ENCODE measurements at regions not wholly inside any gene's neighbourhood (a gene's known extent, or its start where the extent isn't known, plus 50 kb on each side); places are given as distances from the start of the nearest gene placed in this dataset.
A peak's percentile ranks its signal among the peaks of the same experiment; 100 is the strongest.
"Not testable (repeated sequence)": the region's sequence is repeated elsewhere in the genome, so short reads cannot be mapped to it uniquely, and the experiment has no call there.

DNA sequence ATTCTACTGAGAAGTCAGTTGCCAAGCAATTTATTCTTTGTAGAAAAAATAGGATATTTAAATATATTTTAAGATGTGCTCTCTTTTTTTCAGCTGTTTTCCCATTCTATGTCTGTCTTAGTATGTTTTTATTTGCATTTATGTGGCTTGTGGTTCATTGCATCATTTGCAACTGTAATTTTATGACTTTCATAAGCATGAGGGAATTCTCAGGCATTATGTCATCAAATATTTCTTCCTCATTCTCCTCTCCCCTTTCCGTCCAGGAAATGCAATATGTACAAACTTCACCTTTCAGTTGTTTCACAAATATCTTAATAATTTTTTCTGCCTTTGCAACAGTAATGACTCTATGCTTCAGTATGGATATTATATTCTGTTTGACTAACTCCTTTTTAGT lies 560.2 kb upstream of the LRATD1 start:
- no peak for DNase-seq (ENCODE audit: low spot score)

DNA sequence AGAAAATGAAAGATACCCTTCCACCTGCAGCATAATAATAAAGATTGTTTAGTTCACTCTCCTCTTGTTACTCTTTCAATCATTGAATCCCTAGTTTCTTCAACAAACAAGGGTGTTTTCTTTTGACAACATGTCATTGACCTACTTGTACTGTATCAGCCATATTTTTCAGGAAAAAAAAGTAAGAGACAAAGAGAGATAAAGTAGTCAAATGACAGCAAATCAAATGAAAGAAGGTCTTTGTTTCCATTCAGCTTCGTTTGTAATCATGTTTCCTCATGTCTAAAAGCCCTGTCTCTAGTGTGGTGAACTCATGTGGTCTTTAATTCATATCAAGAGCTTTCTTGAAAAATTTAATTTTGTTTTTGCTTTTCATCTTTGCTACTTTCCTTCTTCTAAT lies 557.8 kb upstream of the LRATD1 start:
- no peak for DNase-seq (ENCODE audit: low spot score)

DNA sequence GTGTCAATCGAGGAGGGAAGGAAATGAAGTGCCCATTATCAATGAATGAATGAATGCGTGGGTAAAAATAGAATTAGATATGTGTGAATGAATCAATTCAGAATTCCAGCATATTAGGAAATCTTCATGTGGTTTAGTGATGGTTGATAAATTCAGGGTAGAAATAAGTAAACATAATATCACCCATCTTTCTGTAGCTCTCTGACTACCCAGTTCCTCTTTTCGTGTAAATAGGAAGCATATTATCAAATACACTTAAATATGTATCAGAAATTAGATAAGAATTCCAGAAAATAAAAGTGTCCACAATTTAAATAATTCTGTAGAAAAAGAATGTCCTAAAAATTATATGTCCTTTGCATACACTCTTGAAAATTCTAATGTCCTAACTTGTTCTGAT lies 552.9 kb upstream of the LRATD1 start:
- DNase-seq (ENCODE audit: low spot score): no peak

DNA sequence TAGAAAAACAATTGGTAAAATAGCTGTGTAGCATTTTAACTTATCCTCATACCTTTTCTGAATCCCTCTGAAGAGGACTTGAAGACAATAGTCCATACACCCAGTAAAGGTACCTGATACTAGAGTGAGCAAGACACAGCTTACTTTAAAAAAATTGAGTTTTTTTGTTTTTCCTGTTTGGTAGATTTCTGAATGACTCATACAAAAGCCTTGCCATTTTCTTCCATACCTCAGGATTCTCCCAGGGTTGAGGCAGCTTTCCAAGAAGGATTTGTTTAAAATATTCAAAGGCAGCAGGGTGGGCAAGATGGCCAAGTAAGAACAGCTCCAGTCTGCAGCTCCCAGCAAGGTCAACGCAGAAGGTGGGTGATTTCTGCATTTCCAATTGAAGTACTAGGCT lies 551.0 kb upstream of the LRATD1 start:
- DNase-seq (ENCODE audit: low spot score): no peak

DNA sequence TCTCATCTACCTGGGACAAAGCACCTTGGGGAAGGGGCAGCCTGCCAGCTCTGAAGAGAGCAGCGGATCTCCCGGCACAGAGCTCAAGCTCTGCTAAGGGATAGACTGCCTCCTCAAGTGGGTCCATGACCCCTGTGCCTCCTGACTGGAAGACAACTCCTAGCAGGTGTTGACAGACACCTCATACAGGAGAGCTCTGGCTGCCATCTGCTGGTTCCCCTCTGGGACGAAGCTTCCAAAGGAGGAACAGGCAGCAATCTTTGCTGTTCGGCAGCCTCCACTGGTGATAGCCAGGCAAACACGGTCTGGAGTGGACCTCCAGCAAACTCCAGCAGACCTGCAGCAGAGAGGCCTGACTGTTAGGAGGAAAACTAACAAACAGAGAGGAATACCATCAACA lies 549.9 kb upstream of the LRATD1 start:
- no peak for DNase-seq (ENCODE audit: low spot score)

DNA sequence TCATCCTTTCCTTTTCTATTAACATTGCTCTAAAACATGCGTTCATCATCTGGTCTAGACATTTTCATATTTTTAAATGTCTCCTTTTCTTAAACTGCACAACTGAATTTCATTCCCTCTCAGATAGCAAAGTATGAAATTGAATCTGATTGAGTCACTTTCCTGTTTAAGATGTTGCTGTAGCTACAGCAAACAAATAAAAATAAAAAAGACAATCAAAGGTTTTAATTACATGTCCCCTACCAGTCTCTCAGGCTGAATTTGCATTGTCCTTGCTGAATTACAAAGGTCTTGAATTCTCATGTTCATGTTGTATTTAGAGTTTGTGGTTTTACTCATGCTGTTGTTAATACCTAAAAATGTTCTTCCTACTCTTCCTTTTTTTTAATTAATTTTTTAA lies 537.9 kb upstream of the LRATD1 start:
- no peak for DNase-seq (ENCODE audit: low spot score)

DNA sequence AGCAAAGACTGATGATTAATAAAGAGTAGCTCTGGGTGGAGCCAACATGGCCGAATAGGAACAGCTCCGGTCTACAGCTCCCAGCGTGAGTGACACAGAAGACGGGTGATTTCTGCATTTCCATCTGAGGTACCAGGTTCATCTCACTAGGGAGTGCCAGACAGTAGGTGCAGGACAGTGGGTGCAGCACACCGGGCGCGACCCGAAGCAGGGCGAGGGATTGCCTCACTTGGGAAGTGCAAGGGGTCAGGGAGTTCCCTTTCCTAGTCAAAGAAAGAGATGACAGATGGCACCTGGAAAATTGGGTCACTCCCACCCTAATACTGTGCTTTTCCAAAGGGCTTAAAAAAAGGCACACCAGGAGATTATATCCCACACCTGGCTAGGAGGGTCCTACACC lies 533.4 kb upstream of the LRATD1 start:
- not testable (repeated sequence) for DNase-seq (ENCODE audit: low spot score)

DNA sequence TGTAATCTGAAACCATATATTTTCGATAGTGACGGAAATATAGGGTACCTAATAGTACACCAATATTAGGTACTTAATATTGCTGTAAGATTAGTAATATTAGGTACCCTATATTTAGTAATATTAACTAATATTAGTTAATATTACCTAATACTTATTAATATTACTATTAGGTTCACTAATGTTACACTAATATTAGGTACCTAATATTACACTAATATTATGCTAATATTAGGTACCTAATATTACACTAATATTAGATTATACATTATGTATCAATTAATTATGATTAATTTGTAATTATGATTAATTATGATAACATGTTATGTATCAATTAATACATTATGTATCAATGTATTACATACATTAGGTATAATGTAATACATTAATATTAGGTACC lies 518.2 kb upstream of the LRATD1 start:
- no peak for DNase-seq (ENCODE audit: low spot score)

DNA sequence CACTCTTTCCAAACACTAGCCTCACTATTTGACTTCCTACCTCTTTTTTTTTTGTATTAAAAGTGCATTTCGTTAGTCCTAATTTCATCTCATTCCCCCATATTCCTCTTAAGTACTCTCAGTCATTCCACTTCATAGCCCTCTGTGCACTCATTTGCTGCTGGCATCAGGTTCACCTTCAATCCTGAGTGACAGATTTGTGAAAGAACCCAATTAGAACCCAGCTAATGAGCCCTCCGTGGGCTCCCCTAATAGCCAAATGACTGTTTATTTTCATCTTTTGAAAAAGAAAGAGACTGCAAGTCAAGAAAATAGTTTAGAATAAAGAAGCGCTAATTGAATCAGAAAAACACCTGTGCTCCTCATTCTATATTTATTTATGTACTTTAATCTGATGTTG lies 512.1 kb upstream of the LRATD1 start:
- DNase-seq (ENCODE audit: low spot score): no peak

DNA sequence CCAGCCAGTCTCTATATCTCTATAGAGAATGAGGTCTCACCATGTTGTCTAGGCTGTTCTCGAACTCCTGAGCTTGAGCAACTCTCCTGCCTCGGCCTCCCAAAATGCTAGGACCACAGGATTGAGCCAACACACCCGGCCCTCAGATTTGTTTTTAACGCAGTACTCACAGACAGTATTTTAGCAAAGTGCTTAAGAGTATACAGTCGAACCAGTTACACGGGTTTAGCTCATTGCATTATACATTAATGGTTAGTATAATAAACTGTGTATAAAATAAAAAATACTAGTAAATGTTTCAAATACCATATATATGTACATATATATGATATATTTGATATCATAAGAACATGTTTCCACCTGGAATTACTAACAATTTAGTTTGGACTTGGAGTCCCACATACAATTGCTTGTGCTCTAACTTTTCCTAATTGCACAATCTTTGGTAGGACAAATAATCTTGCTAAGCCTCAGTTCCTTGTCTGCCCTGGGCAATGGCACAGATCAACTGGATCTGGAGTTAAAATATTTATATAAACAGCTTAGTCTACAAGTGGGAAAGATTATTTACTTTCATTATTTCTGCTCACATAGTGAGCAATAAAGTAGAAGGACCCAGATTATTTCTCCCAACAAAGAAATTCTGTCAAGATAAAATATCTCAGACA lies 508.9 kb upstream of the LRATD1 start:
- DNase-seq (ENCODE audit: low spot score): no peak

DNA sequence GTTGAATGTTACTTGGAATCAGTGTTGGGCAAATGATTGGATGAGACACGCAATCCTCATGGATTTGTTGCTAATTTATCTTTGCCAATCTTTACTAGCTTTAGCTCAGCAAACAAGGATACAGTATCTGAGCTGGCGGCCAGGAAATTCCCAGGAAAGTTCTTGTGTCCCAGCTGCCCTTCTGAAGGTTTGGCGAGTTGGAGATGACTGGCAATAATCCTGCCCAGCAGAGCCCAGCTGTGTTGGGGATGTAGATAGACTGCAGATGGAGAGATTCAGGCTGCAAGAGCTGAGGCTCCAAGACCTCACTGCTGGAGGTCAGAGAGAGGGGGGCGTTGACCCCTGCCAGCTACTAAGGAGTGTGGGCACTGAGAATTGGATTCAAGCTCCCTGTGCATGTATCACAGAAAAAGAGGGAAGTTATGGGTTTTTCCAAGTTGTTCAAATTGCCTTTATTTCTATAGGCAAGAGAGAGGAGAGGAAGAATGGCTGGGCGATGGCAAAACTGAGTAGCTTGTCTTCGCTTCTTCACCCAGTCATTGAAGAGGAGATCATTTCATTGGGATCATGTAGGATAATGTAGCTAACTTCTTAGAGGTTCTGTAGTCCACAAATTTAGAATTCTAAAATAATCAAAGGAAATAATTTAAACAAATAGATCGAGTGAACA lies 506.8 kb upstream of the LRATD1 start:
- no peak for DNase-seq (ENCODE audit: low spot score)

DNA sequence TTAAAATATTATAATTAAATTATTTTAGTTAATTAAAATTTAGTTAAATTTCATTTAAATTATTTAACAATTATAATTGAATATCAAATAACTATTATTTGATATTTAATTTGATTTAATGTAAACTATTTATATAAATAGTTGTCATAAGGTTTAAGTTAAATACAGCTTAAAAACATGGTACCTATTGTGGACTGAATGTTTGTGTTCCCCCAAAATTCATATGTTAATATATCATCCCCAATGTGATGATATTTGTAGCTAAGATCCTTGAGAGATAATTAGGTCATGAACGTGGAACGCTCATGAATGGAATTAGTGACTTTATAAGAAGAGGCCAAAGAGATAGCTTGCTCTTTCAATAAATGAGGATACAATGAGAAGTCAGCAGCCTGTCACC lies 505.7 kb upstream of the LRATD1 start:
- no peak for DNase-seq (ENCODE audit: low spot score)

DNA sequence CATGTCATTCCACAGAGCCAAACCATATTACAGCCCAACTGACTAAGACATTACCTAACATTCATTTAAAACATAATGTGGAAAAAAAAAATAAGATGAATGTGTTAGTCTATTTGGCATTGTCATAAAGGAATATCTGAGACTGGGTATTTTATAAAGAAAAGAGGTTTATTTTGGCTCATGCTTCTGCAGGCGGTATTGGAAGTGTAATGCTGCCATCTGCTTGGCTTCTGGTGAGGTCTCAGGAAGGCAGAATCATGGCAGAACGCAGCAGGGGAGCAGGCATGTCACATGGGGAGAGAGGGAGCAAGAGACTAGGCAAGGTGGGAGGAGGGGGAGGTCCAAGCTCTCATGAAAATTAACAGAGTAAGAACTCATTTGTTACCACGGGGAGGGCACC lies 504.8 kb upstream of the LRATD1 start:
- DNase-seq (ENCODE audit: low spot score): no peak

DNA sequence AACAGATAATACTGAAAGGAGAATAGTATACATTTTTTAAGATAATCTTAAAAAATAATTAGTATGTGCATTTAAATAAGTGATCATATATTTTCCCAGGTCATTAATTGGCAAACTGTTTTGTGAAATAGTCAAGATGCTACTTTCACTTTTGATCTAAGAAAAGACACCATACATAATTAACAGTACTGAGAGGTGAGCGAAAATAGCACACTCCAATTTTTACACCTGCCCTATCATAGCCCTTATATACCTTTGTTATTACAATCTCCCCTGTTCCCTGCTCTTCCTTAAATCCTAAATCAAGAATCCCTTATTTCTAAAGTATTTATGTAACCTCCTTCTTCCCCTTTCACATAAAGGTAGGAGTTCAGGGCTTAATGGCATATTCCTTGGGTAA lies 500.1 kb upstream of the LRATD1 start:
- DNase-seq (ENCODE audit: low spot score): no peak

DNA sequence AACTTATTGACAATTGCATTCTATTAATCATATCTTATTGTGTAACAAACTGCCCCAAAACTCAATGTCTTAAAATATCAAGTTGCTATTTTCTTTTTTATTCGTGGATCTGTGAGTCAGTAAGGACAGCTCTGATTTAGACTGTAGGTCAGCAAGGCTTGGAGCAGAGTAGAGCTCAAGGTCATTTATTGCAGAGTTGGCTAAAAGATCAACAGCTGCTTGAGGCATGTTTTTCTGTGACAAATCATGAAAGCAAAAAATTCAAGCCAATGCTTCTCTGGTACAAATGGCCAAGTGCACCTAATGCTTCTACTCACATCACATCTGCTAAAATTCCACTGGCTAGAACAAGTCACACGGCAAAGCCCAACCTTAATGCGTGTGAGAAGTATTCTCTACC lies 497.7 kb upstream of the LRATD1 start:
- no peak for DNase-seq (ENCODE audit: low spot score)

DNA sequence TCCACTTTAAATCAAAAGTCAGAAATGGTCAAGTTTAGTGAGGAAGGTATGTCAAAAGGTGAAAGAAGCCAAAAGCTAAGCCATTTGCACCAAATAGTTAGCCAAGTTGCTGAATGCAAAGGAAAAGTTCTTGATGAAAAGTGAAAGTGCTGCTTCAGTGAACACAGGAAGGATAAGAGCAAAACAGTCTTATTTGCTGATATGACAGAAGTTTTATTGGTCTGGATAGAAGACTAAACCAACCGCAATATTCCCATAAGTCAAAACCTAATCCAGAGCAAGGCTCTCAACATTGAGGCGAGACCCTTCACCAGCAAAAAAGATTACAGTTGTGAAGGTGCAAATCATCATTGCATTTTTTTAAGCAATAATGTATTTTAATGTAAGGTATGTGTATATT lies 496.5 kb upstream of the LRATD1 start:
- no peak for DNase-seq (ENCODE audit: low spot score)

DNA sequence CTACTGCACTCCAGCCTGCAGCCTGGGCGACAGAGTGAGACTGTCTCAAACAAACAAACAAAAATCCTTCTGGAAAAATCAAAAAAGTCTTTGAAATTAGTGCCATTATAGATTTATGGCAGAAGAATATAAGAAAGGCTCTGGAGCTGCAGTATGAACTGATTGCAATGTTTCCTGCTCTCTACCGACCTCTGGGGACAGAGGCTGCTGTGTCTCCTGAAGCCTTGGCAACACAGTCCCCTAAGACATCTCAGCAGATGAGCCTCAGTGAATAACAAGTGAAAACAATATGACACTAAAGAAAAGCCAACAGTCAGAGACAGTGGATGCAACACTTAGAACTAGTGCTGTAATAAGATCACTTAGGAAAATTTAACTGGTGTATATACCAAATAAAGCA lies 494.9 kb upstream of the LRATD1 start:
- DNase-seq (ENCODE audit: low spot score): peak; percentile 10

DNA sequence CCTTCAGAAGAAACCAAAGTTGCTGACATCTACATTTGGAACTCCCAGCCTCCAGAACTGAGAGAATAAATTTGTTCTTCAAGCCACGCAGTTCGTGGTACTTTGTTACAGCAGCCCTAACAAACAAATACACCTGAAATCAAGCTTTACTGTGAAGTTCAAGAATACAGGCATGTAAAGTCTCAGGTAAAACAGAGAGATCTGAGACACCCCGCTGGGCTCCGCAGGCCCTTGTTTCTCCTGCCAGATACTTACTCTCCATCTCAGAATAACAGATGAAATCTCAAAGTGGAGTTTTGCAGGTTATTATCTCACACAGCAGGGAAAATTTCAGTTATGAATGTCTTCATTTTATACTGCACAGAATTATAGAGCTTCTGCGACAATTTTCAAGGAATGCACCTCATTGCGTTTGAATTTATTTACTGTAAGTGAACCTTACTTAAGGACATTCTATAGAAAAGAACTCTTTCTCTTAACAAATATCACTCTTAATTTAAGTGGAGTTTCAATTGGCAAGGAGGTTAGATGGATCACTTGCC lies 492.4 kb upstream of the LRATD1 start:
- DNase-seq (ENCODE audit: low spot score): no peak

DNA sequence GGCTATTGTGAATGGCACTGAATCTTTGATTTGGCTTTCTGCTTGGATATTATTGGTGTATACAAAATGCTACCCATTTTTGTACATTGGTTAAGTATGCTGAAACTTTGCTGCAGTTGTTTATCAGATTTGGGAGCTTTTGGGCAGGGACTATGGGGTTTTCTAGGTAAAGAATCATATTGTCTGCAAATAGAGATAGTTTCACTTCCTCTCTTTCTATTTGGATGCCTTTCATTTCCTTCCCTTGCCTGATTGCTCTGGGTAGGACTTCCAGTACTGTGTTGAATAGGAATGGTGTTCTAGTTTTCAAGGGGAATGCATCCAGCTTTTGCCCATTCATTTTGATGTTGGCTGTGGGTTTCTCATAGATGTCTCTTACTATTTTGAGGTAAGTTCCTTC lies 489.1 kb upstream of the LRATD1 start:
- no peak for DNase-seq (ENCODE audit: low spot score)

DNA sequence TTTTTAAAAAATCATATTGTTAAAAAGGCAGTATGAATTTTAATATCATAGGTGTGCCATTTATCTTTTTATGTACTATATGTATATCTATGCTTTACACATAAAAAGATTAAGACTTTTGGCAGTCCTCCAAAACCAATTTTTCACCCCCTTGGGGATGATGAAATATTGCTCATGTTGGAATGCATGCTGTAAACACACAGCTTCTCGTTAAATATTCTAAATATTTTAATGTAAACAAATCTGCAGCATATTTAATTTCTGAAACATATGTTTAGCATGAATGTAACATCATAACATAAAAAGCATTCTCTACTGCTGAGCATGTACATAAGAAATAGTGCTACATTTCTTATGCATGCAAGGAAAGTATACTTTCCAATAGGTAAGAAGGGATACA lies 484.3 kb upstream of the LRATD1 start:
- DNase-seq (ENCODE audit: low spot score): no peak

DNA sequence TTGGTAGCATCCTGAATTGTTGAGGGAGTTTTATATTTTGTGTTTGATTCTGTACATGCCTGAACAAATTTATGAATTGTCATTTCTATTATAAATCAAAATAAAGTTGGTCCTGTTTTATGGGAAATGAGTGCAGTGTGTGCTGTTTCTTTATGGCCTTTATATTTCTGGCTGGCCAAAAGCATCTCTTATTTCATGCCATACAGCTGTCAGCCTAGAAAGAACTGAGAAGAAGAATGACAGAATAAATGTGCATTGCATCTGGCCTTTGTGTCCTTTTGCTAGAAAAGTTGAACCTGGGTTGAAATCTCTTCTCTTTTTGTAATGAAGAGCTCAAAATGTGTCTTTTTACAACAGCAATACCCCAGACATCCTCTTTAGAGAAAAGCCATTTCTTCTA lies 474.7 kb upstream of the LRATD1 start:
- DNase-seq (ENCODE audit: low spot score): no peak

DNA sequence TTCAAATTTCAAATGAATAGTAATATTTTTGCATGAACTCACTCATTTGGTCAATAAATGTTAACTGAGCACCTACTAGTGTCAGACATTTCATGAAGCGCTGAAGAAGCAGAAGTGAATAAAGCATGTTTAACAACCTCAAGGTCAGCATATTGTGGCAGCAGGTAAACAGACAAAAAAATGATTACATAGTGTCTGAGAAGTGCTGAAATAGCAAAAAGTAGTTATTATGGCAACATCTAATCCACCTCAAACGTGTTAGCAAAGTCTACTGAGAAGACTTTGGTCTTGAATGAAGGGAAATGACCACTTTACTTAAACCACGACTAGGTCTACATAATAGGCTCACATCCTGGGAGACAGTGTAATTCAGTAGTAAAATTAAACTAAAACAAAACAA lies 452.2 kb upstream of the LRATD1 start:
- no peak for DNase-seq (ENCODE audit: low spot score)

DNA sequence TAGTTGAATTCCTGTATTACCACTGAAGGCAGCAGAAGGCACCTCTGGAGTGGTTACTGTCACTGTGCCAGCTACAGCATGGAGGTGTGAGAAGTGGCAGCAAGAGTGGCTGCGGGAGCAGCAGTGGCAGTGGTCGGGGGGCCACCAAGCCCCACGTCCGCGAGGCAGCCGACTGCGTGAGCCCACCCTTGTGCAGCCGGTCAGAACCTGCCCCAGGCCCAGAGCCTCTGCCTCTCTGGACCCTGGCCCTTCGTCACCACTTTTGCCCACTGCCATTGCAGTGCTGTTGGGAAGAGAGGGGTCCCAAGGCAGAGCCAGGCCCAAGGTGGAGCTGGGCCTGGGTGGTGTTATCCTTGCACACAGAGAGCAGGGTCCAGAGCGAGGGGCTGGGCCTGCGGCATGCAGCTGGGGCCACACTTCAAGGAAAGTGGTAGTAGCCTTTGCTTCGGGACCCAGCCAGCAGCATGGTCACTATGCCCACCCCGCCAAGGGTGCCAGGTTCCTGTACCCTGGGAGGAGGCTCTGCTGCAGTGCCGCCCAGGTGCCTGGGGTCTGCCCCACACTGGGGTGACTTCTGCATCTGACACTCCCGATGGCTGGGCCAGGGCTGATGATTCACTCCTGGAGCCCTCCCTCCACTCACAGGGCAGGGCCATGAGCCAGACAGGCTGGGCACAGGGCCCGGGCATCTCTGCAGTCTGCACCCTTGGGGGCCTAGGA lies 450.1 kb upstream of the LRATD1 start:
- no peak for DNase-seq (ENCODE audit: low spot score)
